Mesothelial cell of epicardium (in vitro differentiated cells): ENCODE measurements at regions not wholly inside any gene's neighbourhood (a gene's known extent, or its start where the extent isn't known, plus 50 kb on each side); places are given as distances from the start of the nearest gene placed in this dataset.

Experiments used
- DNase-seq, 2 experiments: peaks; one replicate each; pipeline ENCODE4 v3.0.0; 2021; ENCODE audit warnings: low spot score in 2 of 2; ENCODE audit not compliant: unreplicated experiment in 2 of 2
- H3K27ac Mint-ChIP-seq: 2 replicates; pipeline ENCODE4 v1.8.0; 2021; ENCODE audit warnings: mixed read lengths
- H3K27me3 Mint-ChIP-seq: 2 replicates; pipeline ENCODE4 v1.8.0; 2021; ENCODE audit warnings: low read depth, mixed read lengths
- H3K36me3 Mint-ChIP-seq: 2 replicates; pipeline ENCODE4 v1.8.0; 2021; ENCODE audit warnings: mixed read lengths
- H3K4me1 Mint-ChIP-seq: 2 replicates; pipeline ENCODE4 v1.8.0; 2021; ENCODE audit warnings: mixed read lengths
- H3K4me3 Mint-ChIP-seq: 2 replicates; pipeline ENCODE4 v1.8.0; 2021; ENCODE audit warnings: mild to moderate bottlenecking, moderate library complexity, mixed read lengths
- H3K9me3 Mint-ChIP-seq: 2 replicates; pipeline ENCODE4 v1.8.0; 2021; ENCODE audit warnings: mixed read lengths
- TF ChIP-seq, protein P1 (sequence below): fragments of 200-600 bp; sonication (generic); IDR thresholded peaks from one replicate; pipeline ENCODE4 v1.5.0; 2021; ENCODE audit warnings: antibody characterized with exemption; ENCODE audit not compliant: unreplicated experiment

DNA sequence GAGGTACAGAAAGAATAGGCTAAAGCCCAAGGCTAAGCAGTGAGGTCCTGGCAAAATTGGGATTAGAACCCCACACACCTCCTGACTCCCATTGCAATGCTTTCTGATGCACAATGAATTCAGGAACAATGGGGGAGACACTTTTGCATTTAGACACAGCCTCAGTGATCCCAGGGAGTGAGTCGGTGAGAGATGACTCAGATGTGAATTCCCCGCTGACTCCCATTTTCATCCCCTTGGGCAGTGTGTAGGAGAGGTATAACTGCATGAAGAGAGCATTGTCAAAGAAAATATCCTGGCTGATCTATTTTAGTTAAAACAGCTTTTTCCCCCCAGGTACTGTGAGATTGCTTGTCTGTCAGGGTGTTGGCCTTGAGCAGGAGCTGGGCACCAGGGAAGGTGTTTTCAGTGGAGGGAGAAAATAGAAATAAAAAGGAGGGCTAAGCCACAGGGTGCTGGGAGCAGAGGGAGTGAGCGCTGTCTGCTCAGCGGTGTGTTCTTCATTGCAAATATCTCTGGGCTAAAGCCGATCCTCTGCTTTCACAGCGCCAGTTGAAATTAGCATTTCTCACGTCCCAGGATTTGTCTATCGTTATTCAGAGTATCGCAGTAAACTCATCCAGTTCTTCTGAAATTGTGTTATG lies 247.7 kb upstream of the PTBP2 start:
- peaks cover 12% of the 10 kb centered on the region for H3K9me3 Mint-ChIP-seq
- peaks cover 20% of the 10 kb centered on the region for H3K4me1 Mint-ChIP-seq
- TF ChIP-seq, protein P1, sequence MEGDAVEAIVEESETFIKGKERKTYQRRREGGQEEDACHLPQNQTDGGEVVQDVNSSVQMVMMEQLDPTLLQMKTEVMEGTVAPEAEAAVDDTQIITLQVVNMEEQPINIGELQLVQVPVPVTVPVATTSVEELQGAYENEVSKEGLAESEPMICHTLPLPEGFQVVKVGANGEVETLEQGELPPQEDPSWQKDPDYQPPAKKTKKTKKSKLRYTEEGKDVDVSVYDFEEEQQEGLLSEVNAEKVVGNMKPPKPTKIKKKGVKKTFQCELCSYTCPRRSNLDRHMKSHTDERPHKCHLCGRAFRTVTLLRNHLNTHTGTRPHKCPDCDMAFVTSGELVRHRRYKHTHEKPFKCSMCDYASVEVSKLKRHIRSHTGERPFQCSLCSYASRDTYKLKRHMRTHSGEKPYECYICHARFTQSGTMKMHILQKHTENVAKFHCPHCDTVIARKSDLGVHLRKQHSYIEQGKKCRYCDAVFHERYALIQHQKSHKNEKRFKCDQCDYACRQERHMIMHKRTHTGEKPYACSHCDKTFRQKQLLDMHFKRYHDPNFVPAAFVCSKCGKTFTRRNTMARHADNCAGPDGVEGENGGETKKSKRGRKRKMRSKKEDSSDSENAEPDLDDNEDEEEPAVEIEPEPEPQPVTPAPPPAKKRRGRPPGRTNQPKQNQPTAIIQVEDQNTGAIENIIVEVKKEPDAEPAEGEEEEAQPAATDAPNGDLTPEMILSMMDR = no peak
- no peak overlapping the region for H3K4me3 Mint-ChIP-seq
- no peak for DNase-seq
- H3K27ac Mint-ChIP-seq = peak overlapping the region; percentile 66
- H3K27me3 Mint-ChIP-seq = peaks cover 4% of the 10 kb centered on the region
- peaks cover 2% of the 10 kb centered on the region for H3K36me3 Mint-ChIP-seq

DNA sequence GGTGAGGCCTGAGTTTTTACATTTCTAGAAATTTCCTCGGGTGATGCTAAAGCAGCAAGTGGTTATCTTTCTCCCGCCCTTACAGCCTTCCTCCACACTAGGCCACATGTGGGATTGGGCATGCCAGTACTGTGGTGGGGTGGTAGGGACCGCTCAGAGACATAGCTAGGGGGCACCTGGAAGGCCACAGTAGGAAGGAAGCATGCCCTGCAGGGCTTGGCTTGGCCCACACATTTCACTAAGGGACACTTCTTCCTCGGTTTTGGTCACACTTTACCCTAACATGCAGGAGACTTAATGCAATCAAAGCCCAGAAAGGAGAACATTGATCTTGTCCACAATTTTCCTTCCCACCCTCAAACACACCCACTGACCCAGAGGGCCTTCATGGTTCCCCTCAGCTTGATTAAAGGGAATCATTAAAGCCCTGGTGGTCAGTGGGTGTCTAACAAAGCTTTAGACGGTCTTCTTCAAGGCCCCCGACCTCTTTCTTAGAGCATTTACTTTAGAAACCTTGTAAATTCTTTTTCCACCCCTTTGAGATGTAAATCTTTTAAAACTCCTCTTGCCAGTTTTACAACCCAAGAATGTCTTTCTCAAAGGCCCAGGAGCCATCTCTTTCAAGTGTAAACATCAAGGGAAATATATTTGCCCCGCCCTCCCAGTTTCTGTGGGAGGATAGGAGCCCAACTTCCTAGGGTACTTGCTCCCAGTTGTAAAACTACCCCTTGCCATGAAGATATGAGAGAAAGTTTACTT lies 246.4 kb upstream of the PTBP2 start:
- Mint-ChIP-seq H3K27me3 (peaks cover 4% of the 10 kb centered on the region), H3K27ac (no peak overlapping the region), H3K9me3 (peaks cover 12% of the 10 kb centered on the region), H3K36me3 (peaks cover 2% of the 10 kb centered on the region), H3K4me1 (peaks cover 20% of the 10 kb centered on the region), H3K4me3 (no peak overlapping the region)
- no peak for DNase-seq
- TF ChIP-seq, protein P1 = no peak

DNA sequence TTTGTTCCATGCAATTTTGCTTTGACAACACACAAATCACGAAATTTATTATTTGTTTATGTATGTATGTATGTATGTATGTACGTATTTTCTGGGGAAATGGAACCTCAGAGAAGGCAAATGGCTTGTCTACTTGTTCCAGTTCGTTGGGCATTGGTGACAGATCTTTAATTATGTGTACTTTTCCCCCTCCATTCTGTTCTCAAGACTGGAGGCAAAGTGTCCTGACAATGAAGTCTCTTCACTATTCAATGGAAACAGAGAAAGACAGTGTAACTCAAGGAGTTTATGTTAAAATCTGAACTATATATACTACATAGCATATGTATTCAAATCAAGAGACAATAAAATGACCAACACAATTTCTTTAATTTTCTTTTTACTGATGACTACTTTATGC lies 245.7 kb upstream of the PTBP2 start:
- DNase-seq = no peak
- Mint-ChIP-seq H3K4me3 (no peak overlapping the region), H3K27me3 (peaks cover 4% of the 10 kb centered on the region), H3K9me3 (peaks cover 11% of the 10 kb centered on the region), H3K4me1 (peaks cover 20% of the 10 kb centered on the region), H3K36me3 (peaks cover 2% of the 10 kb centered on the region), H3K27ac (no peak overlapping the region)
- TF ChIP-seq, protein P1 = no peak

DNA sequence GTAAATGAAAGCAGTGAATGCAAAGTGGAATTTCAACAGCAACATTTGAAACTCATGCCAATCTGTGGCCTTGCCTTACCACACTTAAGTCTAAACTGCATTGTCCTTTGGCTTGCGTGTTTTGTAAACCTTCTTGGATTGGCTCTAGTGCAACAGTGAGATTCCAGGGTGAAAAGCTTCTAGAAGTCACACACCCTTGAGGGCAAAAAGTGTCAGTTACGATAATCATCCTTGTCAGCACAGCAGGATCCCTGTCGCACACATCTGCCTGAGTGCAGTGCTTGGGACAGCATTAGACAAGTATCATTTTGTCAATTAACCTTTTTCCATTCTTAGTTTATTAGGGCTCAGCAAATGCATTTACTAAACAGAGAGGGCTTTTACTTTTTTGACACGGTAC lies 243.4 kb upstream of the PTBP2 start:
- Mint-ChIP-seq H3K9me3 (no peaks in the 10 kb centered on the region), H3K36me3 (no peaks in the 10 kb centered on the region), H3K4me1 (peaks cover 28% of the 10 kb centered on the region), H3K27ac (no peak overlapping the region), H3K4me3 (no peak overlapping the region), H3K27me3 (peaks cover 2% of the 10 kb centered on the region)
- TF ChIP-seq, protein P1 = no peak
- DNase-seq = no peak

DNA sequence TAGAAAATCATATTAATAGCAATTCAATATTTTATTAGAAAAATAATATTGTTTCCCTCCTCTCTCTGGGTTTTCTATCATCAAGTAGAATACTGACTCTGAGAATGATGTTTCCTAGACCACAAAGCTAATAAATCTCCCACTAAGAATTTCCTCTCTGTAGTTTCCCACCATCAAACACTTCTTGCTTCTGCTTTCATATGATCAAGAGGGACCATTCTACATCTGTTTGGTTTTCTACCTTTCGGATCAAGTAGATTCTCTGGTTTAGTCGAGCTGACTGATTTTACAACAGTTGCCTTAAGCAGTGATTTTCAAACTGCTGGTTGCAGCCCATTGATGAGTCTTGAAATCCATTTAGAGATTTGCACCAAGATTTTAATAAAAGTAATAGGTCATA lies 240.2 kb upstream of the PTBP2 start:
- Mint-ChIP-seq H3K27me3 (no peaks in the 10 kb centered on the region), H3K27ac (no peak overlapping the region), H3K4me3 (no peak overlapping the region), H3K4me1 (peaks cover 13% of the 10 kb centered on the region), H3K9me3 (no peaks in the 10 kb centered on the region), H3K36me3 (no peaks in the 10 kb centered on the region)
- TF ChIP-seq, protein P1 = no peak
- DNase-seq = no peak
